ENCODE measurements at regions not wholly inside any gene's neighbourhood (a gene's known extent, or its start where the extent isn't known, plus 50 kb on each side); places are given as distances from the start of the nearest gene placed in this dataset.

DNA sequence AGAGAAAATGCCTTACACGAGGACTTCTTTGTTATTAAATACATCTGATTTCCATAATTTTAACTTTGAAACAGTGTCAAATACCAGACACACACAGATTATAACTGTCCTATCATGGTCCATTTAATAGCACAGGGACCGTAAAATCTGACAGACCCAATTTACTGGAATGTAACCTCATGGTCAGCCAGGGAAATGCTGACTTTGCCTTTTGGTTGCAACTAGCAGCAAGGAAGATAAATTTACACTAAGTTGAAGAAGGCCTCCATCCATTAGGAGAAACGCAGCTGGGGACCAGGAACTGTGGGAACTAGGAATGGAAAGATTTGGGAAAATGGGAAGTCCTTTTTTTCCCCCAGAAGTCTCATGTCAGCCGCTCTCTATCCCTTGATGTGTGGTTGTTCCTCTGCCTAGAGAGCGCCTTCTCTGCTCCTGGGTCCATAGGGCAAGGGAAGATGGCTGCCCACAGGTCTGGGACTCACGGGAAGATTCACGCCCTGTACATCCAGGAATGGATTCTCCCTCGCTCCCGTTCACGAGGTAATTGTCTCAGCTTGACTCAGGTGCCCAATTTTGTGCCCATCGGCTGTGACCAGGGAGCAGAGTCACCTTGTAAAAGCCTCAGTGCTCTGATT lies 74.6 kb upstream of the L3MBTL3 start:
- no peak overlapping the region for H3K4me3 Mint-ChIP-seq
- no peaks in the 10 kb centered on the region for H3K79me2 ChIP-seq (ENCODE audit: low read depth)
- no peak overlapping the region for H3K9ac ChIP-seq
- peaks cover 12% of the 10 kb centered on the region for H3K4me1 Mint-ChIP-seq
- H3F3A ChIP-seq (ENCODE audit: low read depth), result peaks cover 9% of the 10 kb centered on the region
- no peaks in the 10 kb centered on the region for H4K20me1 ChIP-seq (ENCODE audit: low read depth)
- H3K27me3 ChIP-seq, result no peaks in the 10 kb centered on the region
- peaks cover 4% of the 10 kb centered on the region for H3K27me3 Mint-ChIP-seq (ENCODE audit: insufficient read depth, low read depth)
- H3K27ac ChIP-seq, result no peak overlapping the region
- H3K4me3 ChIP-seq, result no peak overlapping the region
- no peak for TF ChIP-seq EZH2 (IDR thresholded peaks at IDR 0.05)
- TF ChIP-seq EZH2phosphoT487 (IDR thresholded peaks at IDR 0.05), result no peak
- no peak for TF ChIP-seq CTCF (IDR thresholded peaks at IDR 0.05)
- H3K36me3 ChIP-seq, result no peaks in the 10 kb centered on the region
- peaks cover 22% of the 10 kb centered on the region for H3K4me1 ChIP-seq
- H3K9me3 Mint-ChIP-seq, result no peaks in the 10 kb centered on the region
- H3K9me3 ChIP-seq (ENCODE audit: low read depth), result no peaks in the 10 kb centered on the region
- H3K27ac Mint-ChIP-seq, result no peak overlapping the region
- peak overlapping the region; percentile 47 for H2AFZ ChIP-seq (replicated peaks)
- no peak overlapping the region for H3K4me2 ChIP-seq
- no peak for DNase-seq (ENCODE audit: low spot score)
- H3K36me3 Mint-ChIP-seq, result no peaks in the 10 kb centered on the region

- Histone ChIP-seq H3K36me3 (no peaks in the 10 kb centered on the region), H3F3A (ENCODE audit: low read depth) (no peaks in the 10 kb centered on the region), H3K9me3 (ENCODE audit: low read depth) (no peaks in the 10 kb centered on the region), H3K4me2 (no peak overlapping the region), H3K79me2 (ENCODE audit: low read depth) (no peaks in the 10 kb centered on the region), H3K9ac (no peak overlapping the region), H3K4me1 (peaks cover 2% of the 10 kb centered on the region), H4K20me1 (ENCODE audit: low read depth) (no peaks in the 10 kb centered on the region), H2AFZ (replicated peaks) (peak overlapping the region; percentile 20), H3K27ac (no peak overlapping the region), H3K4me3 (no peak overlapping the region), H3K27me3 (no peaks in the 10 kb centered on the region)
- no peak for TF ChIP-seq CTCF (IDR thresholded peaks at IDR 0.05)
- TF ChIP-seq EZH2phosphoT487 (IDR thresholded peaks at IDR 0.05), result no peak
- no peak for TF ChIP-seq EZH2 (IDR thresholded peaks at IDR 0.05)
- no peak overlapping the region for H3K27ac Mint-ChIP-seq
- H3K9me3 Mint-ChIP-seq, result no peaks in the 10 kb centered on the region
- no peaks in the 10 kb centered on the region for H3K36me3 Mint-ChIP-seq
- H3K4me1 Mint-ChIP-seq, result no peaks in the 10 kb centered on the region
- DNase-seq (ENCODE audit: low spot score), result no peak
- no peak overlapping the region for H3K4me3 Mint-ChIP-seq
- no peaks in the 10 kb centered on the region for H3K27me3 Mint-ChIP-seq (ENCODE audit: insufficient read depth, low read depth)
Measured at GRCh38 chr6:129940454-129941195, 77.8 kb upstream of the L3MBTL3 start.

DNA sequence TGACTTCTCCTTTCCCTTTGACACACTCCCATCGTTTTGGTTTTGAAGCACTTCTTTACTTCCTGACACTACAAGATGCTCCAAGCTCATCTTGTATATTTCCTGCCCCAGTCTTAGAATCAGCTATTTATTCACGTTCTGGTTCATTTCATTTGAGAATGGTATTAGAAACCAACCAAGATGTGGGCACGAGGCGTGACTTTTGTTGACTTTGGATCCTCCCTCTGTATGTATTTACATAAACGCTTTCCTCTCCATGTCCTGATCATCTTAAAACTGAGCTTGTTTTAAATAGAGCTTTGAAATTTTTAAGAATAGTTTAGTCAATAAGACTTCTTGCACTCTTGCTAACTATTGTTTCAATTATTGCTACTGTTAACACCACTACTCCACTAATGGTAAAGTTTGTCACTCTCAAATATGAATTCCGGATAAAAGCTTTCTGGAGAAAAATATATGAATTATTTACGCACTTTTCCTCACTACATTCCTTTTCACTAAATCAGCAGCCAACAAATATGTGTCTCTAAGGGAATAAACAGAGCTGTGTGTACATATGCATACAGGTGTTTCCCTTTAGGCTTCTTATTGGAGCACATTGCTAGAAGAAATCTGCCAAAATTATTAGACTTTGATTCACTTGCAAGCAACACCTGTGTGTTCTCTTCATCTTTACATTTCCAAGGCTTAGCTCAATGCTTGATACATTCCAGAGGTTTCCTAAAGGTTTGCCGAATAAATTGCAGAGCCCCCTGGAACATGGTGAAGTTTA lies 77.3 kb upstream of the TMEM244 start:
- Histone ChIP-seq H3F3A (ENCODE audit: low read depth) (no peaks in the 10 kb centered on the region), H3K27me3 (no peaks in the 10 kb centered on the region), H2AFZ (replicated peaks) (no peak overlapping the region), H3K9me3 (ENCODE audit: low read depth) (no peaks in the 10 kb centered on the region), H3K4me3 (no peak overlapping the region), H3K36me3 (no peaks in the 10 kb centered on the region), H3K27ac (no peak overlapping the region), H3K9ac (no peak overlapping the region), H3K79me2 (ENCODE audit: low read depth) (no peaks in the 10 kb centered on the region), H3K4me2 (no peak overlapping the region), H3K4me1 (no peaks in the 10 kb centered on the region), H4K20me1 (ENCODE audit: low read depth) (no peaks in the 10 kb centered on the region)
- DNase-seq (ENCODE audit: low spot score), result no peak
- H3K27ac Mint-ChIP-seq, result no peak overlapping the region
- TF ChIP-seq EZH2phosphoT487 (IDR thresholded peaks at IDR 0.05) (no peak), EZH2 (IDR thresholded peaks at IDR 0.05) (no peak), CTCF (IDR thresholded peaks at IDR 0.05) (no peak)
- no peak overlapping the region for H3K4me3 Mint-ChIP-seq
- H3K36me3 Mint-ChIP-seq, result no peaks in the 10 kb centered on the region
- H3K9me3 Mint-ChIP-seq, result no peaks in the 10 kb centered on the region
- no peaks in the 10 kb centered on the region for H3K4me1 Mint-ChIP-seq
- no peaks in the 10 kb centered on the region for H3K27me3 Mint-ChIP-seq (ENCODE audit: insufficient read depth, low read depth)

Data from neural progenitor cell (in vitro differentiated cells).